Upper lobe of left lung (tissue), 6 donors: ENCODE measurements at regions not wholly inside any gene's neighbourhood (a gene's known extent, or its start where the extent isn't known, plus 50 kb on each side); places are given as distances from the start of the nearest gene placed in this dataset.

Experiments used
- ATAC-seq, 2 donors: fragments of 200-7000 bp; cut with Tn5 transposase; one replicate each; pipeline ENCODE4 v1.9.1; 2022; ENCODE audit warnings: mild to moderate bottlenecking in 2 of 2, moderate library complexity in 2 of 2; ENCODE audit not compliant: low FRiP score in 2 of 2
- DNase-seq, 2 donors: peaks; one replicate each; pipeline ENCODE4 v3.0.0-alpha.2; 2019 to 2020
- H3K27ac ChIP-seq, 4 donors: fragments of 200-600 bp; sonication (generic); one replicate each; pipeline ENCODE4 v1.5.1; 2016 to 2019
- H3K27me3 ChIP-seq, 4 donors: fragments of 200-600 bp; sonication (generic); one replicate each; pipeline ENCODE4 v1.5.1; 2017 to 2019
- H3K36me3 ChIP-seq, 4 donors: fragments of 200-600 bp; sonication (generic); one replicate each; pipeline ENCODE4 v1.5.1; 2016 to 2019
- H3K4me1 ChIP-seq, 4 donors: fragments of 200-600 bp; sonication (generic); one replicate each; pipeline ENCODE4 v1.5.1; 2018 to 2019
- H3K4me3 ChIP-seq, 4 donors: fragments of 200-600 bp; sonication (generic); one replicate each; pipeline ENCODE4 v1.5.1; 2017 to 2019; ENCODE audit warnings: mild to moderate bottlenecking in 2 of 4, moderate library complexity in 1 of 4
- H3K9me3 ChIP-seq, 4 donors: fragments of 200-600 bp; sonication (generic); one replicate each; pipeline ENCODE4 v1.5.1; 2018 to 2019
- CTCF ChIP-seq, 6 experiments: fragments of 450-650 bp in 4 of 6; fragments of 200-600 bp in 2 of 6; sonication (generic) in 2 of 6; IDR thresholded peaks; one replicate each; pipeline ENCODE4 v1.5.1; 2016 to 2019; ENCODE audit warnings: antibody characterized with exemption in 6 of 6
- EP300 ChIP-seq, 4 donors: sonication (generic); formaldehyde crosslinking; IDR thresholded peaks; one replicate each; pipeline ENCODE4 v1.5.1; 2017; ENCODE audit warnings: antibody characterized with exemption in 4 of 4, control low read depth in 2 of 4
- POLR2A ChIP-seq, 4 donors: fragments of 450-650 bp; IDR thresholded peaks; one replicate each; pipeline ENCODE4 v1.5.1; 2016 to 2017; ENCODE audit warnings: antibody characterized with exemption in 4 of 4, mild to moderate bottlenecking in 2 of 4
- POLR2AphosphoS5 ChIP-seq, 2 donors: sonication (generic); formaldehyde crosslinking; IDR thresholded peaks; one replicate each; pipeline ENCODE4 v1.5.1; 2017; ENCODE audit warnings: antibody characterized with exemption in 2 of 2
- WGBS, 2 donors: methylation state at CpG; one replicate each; pipeline ENCODE4 v1.1.5; 2017 to 2018; 5-methylcytosine and 5-hydroxymethylcytosine counted together
- donor health status: DM: no; HTN: no; CAD: no; lungs with moderate emphysema.
- donor health status: DM: no; HTN: yes; CAD: no; lungs with severe emphysema.

DNA sequence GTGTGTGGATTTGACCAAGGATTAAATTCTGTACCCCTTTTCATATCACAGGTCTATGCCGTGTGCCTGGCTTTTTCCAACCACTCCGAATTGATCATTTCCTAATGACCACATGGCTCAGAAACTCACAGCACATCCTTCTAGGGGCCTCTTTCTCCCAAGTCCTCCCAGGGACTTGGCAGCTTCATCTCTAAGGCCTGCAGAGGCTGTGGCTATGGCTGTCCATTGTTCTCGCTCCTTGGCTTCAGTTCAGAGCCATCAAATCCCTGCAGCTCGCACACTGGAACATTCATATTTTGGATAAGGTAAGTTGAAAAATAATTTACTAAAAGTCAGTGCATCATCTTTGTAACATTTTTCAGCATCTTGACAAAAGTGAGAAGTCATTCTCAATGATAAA, 497.2 kb upstream of the CDH4 start:
- DNase-seq: no peak
- 84 to 85% methylated on average over 4 of the region's 4 CpGs for WGBS, 2 donors

DNA sequence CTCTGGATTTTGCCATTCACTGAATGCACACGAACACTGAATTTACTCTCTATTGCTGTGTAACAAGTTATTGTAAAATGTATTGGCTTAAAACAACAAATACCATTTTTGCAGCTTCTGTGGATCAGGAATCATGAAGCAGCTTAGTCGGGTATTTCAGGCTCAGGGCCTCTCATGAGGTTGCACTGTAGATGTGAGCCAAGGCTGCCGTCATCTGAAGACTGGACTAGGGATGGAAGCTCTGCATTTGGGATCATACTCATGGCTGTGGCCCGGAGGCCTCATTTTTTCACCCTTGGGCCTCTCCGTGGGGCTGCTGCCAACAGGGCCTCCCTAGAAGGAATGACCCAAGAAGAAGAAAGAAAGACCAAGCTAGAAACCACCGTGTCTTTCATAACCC, 492.4 kb upstream of the CDH4 start:
- Histone ChIP-seq H3K36me3 (no peaks in the 10 kb centered on the region), H3K27ac (no peak overlapping the region), H3K4me3 (no peak overlapping the region), H3K9me3 (no peaks in the 10 kb centered on the region), H3K27me3 (no peaks in the 10 kb centered on the region), H3K4me1 (no peaks in the 10 kb centered on the region)
- TF ChIP-seq CTCF (IDR thresholded peaks at IDR 0.05): no peak
- no peak for TF ChIP-seq EP300 (IDR thresholded peaks at IDR 0.05)
- no peak for TF ChIP-seq POLR2A (IDR thresholded peaks at IDR 0.05)
- no peak for TF ChIP-seq POLR2AphosphoS5 (IDR thresholded peaks at IDR 0.05)
- ATAC-seq: no peak
- DNase-seq: no peak
- WGBS, 2 donors: 74 to 79% methylated on average over 6 of the region's 6 CpGs

More for the DNA sequence above, 497.2 kb upstream of the CDH4 start:
- Histone ChIP-seq H3K9me3 (no peaks in the 10 kb centered on the region), H3K27ac (no peak overlapping the region), H3K4me1 (no peaks in the 10 kb centered on the region), H3K36me3 (no peaks in the 10 kb centered on the region), H3K4me3 (no peak overlapping the region), H3K27me3 (no peaks in the 10 kb centered on the region)
- TF ChIP-seq CTCF (IDR thresholded peaks at IDR 0.05): no peak
- TF ChIP-seq POLR2AphosphoS5 (IDR thresholded peaks at IDR 0.05): no peak
- TF ChIP-seq EP300 (IDR thresholded peaks at IDR 0.05): no peak
- no peak for TF ChIP-seq POLR2A (IDR thresholded peaks at IDR 0.05)
- no peak for ATAC-seq

DNA sequence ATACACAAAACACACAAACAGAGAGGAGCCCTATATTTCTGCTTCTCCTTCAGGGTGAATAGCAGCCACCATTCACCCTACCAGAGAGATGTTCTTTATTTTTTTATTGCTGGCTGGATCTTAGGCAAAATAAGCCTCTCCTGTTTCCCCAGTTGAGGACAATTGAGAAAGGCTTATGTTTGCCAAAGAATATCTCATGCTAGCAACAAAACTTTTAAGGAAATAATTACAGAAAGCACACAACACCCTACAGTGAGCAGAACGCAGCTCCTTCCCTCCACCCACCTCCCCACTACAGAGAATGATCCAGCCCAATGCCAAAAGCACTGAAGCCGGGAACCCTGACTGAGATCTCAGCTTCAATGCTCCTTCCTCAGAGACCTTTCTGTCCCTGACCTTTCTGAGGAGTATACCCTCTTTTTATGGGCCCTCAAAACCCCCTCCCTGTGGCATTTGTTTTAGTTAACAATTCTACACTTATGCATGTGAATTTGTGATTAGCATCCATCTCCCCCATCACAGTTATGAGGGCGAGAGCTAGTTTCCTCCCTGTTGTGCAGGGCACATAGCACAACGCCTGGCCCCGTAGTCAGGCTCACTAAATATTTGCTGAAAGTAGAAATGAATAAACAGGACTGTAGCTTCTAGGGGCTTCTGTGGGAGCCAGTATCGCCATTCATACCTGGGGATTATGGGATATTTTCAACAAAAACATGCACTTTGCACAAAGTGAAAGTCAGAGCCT, 491.6 kb upstream of the CDH4 start:
- no peak for DNase-seq
- Histone ChIP-seq H3K9me3 (no peaks in the 10 kb centered on the region), H3K36me3 (no peaks in the 10 kb centered on the region), H3K4me3 (no peak overlapping the region), H3K27ac (no peak overlapping the region), H3K4me1 (no peaks in the 10 kb centered on the region), H3K27me3 (no peaks in the 10 kb centered on the region)
- 77 to 79% methylated on average over 6 of the region's 6 CpGs for WGBS, 2 donors
- TF ChIP-seq POLR2AphosphoS5 (IDR thresholded peaks at IDR 0.05) (no peak), EP300 (IDR thresholded peaks at IDR 0.05) (no peak), CTCF (IDR thresholded peaks at IDR 0.05) (no peak), POLR2A (IDR thresholded peaks at IDR 0.05) (no peak)
- no peak for ATAC-seq

GRCh38 chr20:60761056-60761455, 491.0 kb upstream of the CDH4 start:
- Histone ChIP-seq H3K27ac (no peak overlapping the region), H3K36me3 (no peaks in the 10 kb centered on the region), H3K4me3 (no peak overlapping the region), H3K4me1 (no peaks in the 10 kb centered on the region), H3K27me3 (no peaks in the 10 kb centered on the region), H3K9me3 (no peaks in the 10 kb centered on the region)
- 86 to 91% methylated on average over 9 of the region's 9 CpGs for WGBS, 2 donors
- no peak for ATAC-seq
- DNase-seq: no peak
- TF ChIP-seq POLR2A (IDR thresholded peaks at IDR 0.05): no peak
- no peak for TF ChIP-seq EP300 (IDR thresholded peaks at IDR 0.05)
- TF ChIP-seq POLR2AphosphoS5 (IDR thresholded peaks at IDR 0.05): no peak
- no peak for TF ChIP-seq CTCF (IDR thresholded peaks at IDR 0.05)

DNA sequence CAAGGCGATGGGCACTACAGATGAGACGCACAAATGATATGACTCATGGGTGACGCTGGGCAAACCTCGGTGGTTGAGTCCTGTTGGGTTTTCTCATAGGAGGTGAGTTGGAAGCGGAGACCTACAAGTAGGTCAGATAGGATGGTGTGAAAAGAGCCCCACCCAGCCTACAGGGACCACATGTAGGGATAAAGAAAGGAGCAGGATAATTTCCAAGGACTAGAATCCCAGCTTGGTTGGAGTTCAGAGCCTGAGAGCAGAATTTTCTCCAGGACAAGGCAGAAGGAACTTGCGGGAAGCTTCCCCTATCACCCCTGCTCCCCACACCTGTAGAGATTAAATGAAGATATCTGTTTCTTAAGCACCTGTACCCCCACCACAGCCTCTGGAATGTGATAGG, 489.7 kb upstream of the CDH4 start:
- DNase-seq (no peak), ATAC-seq (no peak)
- Histone ChIP-seq H3K27ac (no peak overlapping the region), H3K4me3 (no peak overlapping the region), H3K9me3 (no peaks in the 10 kb centered on the region), H3K36me3 (no peaks in the 10 kb centered on the region), H3K27me3 (no peaks in the 10 kb centered on the region), H3K4me1 (no peaks in the 10 kb centered on the region)
- no peak for TF ChIP-seq POLR2AphosphoS5 (IDR thresholded peaks at IDR 0.05)
- 91 to 95% methylated on average over 6 of the region's 6 CpGs for WGBS, 2 donors
